ENCODE measurements at regions not wholly inside any gene's neighbourhood (a gene's known extent, or its start where the extent isn't known, plus 50 kb on each side); places are given as distances from the start of the nearest gene placed in this dataset.

GRCh38 chr21:38663282-38663681 lies 142.4 kb upstream of the ETS2 start:
- no peak overlapping the region for H4K91ac ChIP-seq (ENCODE audit: low read depth, low read length)

GRCh38 chr21:38664315-38664714 lies 141.4 kb upstream of the ETS2 start:
- H3K9ac ChIP-seq (ENCODE audit: low read length) = no peak overlapping the region
- H4K12ac ChIP-seq (ENCODE audit: low read depth, low read length) = no peak overlapping the region
- no peak overlapping the region for H3K14ac ChIP-seq (ENCODE audit: low read length)
- WGBS (ENCODE audit: extremely low coverage, insufficient coverage, insufficient read length) = no CpG with 5 or more reads among the region's 4 CpGs
- H3K27ac ChIP-seq (ENCODE audit: low read depth, low read length) = no peak overlapping the region
- H2AFZ ChIP-seq (ENCODE audit: insufficient read depth, low read length, poor library complexity) = no peak overlapping the region
- no peak overlapping the region for H3K4ac ChIP-seq (ENCODE audit: low read depth, low read length)
- H3K79me2 ChIP-seq (ENCODE audit: control insufficient read depth, insufficient read depth, low read length, poor library complexity) = no peaks in the 10 kb centered on the region
- H2BK120ac ChIP-seq (ENCODE audit: insufficient read depth, low read length, poor library complexity) = no peak overlapping the region
- H3K79me1 ChIP-seq (ENCODE audit: low read length) = no peaks in the 10 kb centered on the region
- peaks cover 10% of the 10 kb centered on the region for H3K9me3 ChIP-seq (ENCODE audit: insufficient read depth, low read depth, low read length)
- peaks cover 13 to 15% of the 10 kb centered on the region in 2 experiments for H3K4me1 ChIP-seq (ENCODE audit: control insufficient read depth in 1 of 2, insufficient read depth in 2 of 2, low read length in 2 of 2)
- no peak overlapping the region for H3K4me2 ChIP-seq (ENCODE audit: low read length)
- no peak overlapping the region for H4K91ac ChIP-seq (ENCODE audit: low read depth, low read length)
- no peak overlapping the region for H3K4me3 ChIP-seq (ENCODE audit: low read depth, low read length)
- H3K18ac ChIP-seq (ENCODE audit: low read length) = no peak overlapping the region
- H4K8ac ChIP-seq (ENCODE audit: low read depth, low read length) = no peak overlapping the region
- no peak overlapping the region for H2BK5ac ChIP-seq (ENCODE audit: low read depth, low read length, poor library complexity)
- H3K23ac ChIP-seq (ENCODE audit: low read length) = no peak overlapping the region
- no peak overlapping the region for H2AK5ac ChIP-seq (ENCODE audit: low read length)
- no peak overlapping the region for H2BK12ac ChIP-seq (ENCODE audit: low read length)
- no peak for DNase-seq
- H3K36me3 ChIP-seq (ENCODE audit: control insufficient read depth in 1 of 2, insufficient read depth in 2 of 2, low read length in 2 of 2) = no peaks in the 10 kb centered on the region
- H3K27me3 ChIP-seq (ENCODE audit: insufficient read depth, low read length) = peaks cover 23% of the 10 kb centered on the region

More at GRCh38 chr21:38663282-38663681, 142.4 kb upstream of the ETS2 start:
- Histone ChIP-seq H3K36me3 (ENCODE audit: control insufficient read depth in 1 of 2, insufficient read depth in 2 of 2, low read length in 2 of 2) (no peaks in the 10 kb centered on the region), H3K18ac (ENCODE audit: low read length) (no peak overlapping the region), H3K4me3 (ENCODE audit: low read depth, low read length) (no peak overlapping the region), H3K4me1 (ENCODE audit: control insufficient read depth in 1 of 2, insufficient read depth in 2 of 2, low read length in 2 of 2) (peaks cover 13 to 15% of the 10 kb centered on the region in 2 experiments), H3K14ac (ENCODE audit: low read length) (no peak overlapping the region), H4K12ac (ENCODE audit: low read depth, low read length) (no peak overlapping the region), H3K9ac (ENCODE audit: low read length) (no peak overlapping the region), H3K9me3 (ENCODE audit: insufficient read depth, low read depth, low read length) (peaks cover 10% of the 10 kb centered on the region), H2AK5ac (ENCODE audit: low read length) (no peak overlapping the region), H3K4ac (ENCODE audit: low read depth, low read length) (no peak overlapping the region), H3K23ac (ENCODE audit: low read length) (no peak overlapping the region), H3K4me2 (ENCODE audit: low read length) (no peak overlapping the region), H2AFZ (ENCODE audit: insufficient read depth, low read length, poor library complexity) (no peak overlapping the region), H3K79me2 (ENCODE audit: control insufficient read depth, insufficient read depth, low read length, poor library complexity) (no peaks in the 10 kb centered on the region), H3K79me1 (ENCODE audit: low read length) (no peaks in the 10 kb centered on the region), H3K27me3 (ENCODE audit: insufficient read depth, low read length) (peaks cover 27% of the 10 kb centered on the region), H2BK5ac (ENCODE audit: low read depth, low read length, poor library complexity) (no peak overlapping the region), H2BK12ac (ENCODE audit: low read length) (no peak overlapping the region), H2BK120ac (ENCODE audit: insufficient read depth, low read length, poor library complexity) (no peak overlapping the region), H3K27ac (ENCODE audit: low read depth, low read length) (no peak overlapping the region), H4K8ac (ENCODE audit: low read depth, low read length) (no peak overlapping the region)
- no peak for DNase-seq
- WGBS (ENCODE audit: extremely low coverage, insufficient coverage, insufficient read length) = no CpG with 5 or more reads among the region's 5 CpGs

GRCh38 chr21:38664841-38665240 lies 140.9 kb upstream of the ETS2 start:
- no peak overlapping the region for H3K4ac ChIP-seq (ENCODE audit: low read depth, low read length)
- no peak overlapping the region for H3K27ac ChIP-seq (ENCODE audit: low read depth, low read length)
- H2AFZ ChIP-seq (ENCODE audit: insufficient read depth, low read length, poor library complexity) = no peak overlapping the region
- H3K79me1 ChIP-seq (ENCODE audit: low read length) = no peaks in the 10 kb centered on the region
- no peak overlapping the region for H3K9ac ChIP-seq (ENCODE audit: low read length)
- no peak overlapping the region for H3K23ac ChIP-seq (ENCODE audit: low read length)
- no peak overlapping the region for H3K14ac ChIP-seq (ENCODE audit: low read length)
- no peak overlapping the region for H3K4me2 ChIP-seq (ENCODE audit: low read length)
- no peak overlapping the region for H2AK5ac ChIP-seq (ENCODE audit: low read length)
- H4K8ac ChIP-seq (ENCODE audit: low read depth, low read length) = no peak overlapping the region
- no CpG with 5 or more reads among the region's 4 CpGs for WGBS (ENCODE audit: extremely low coverage, insufficient coverage, insufficient read length)
- H3K79me2 ChIP-seq (ENCODE audit: control insufficient read depth, insufficient read depth, low read length, poor library complexity) = no peaks in the 10 kb centered on the region
- no peak overlapping the region for H4K91ac ChIP-seq (ENCODE audit: low read depth, low read length)
- peaks cover 10% of the 10 kb centered on the region for H3K9me3 ChIP-seq (ENCODE audit: insufficient read depth, low read depth, low read length)
- no peak overlapping the region for H3K18ac ChIP-seq (ENCODE audit: low read length)
- H2BK12ac ChIP-seq (ENCODE audit: low read length) = no peak overlapping the region
- H3K27me3 ChIP-seq (ENCODE audit: insufficient read depth, low read length) = peaks cover 22% of the 10 kb centered on the region
- H2BK5ac ChIP-seq (ENCODE audit: low read depth, low read length, poor library complexity) = no peak overlapping the region
- no peaks in the 10 kb centered on the region for H3K36me3 ChIP-seq (ENCODE audit: control insufficient read depth in 1 of 2, insufficient read depth in 2 of 2, low read length in 2 of 2)
- no peak overlapping the region for H3K4me3 ChIP-seq (ENCODE audit: low read depth, low read length)
- DNase-seq = no peak
- H3K4me1 ChIP-seq (ENCODE audit: control insufficient read depth in 1 of 2, insufficient read depth in 2 of 2, low read length in 2 of 2) = peaks cover 13 to 15% of the 10 kb centered on the region in 2 experiments
- H2BK120ac ChIP-seq (ENCODE audit: insufficient read depth, low read length, poor library complexity) = no peak overlapping the region
- H4K12ac ChIP-seq (ENCODE audit: low read depth, low read length) = no peak overlapping the region

DNA sequence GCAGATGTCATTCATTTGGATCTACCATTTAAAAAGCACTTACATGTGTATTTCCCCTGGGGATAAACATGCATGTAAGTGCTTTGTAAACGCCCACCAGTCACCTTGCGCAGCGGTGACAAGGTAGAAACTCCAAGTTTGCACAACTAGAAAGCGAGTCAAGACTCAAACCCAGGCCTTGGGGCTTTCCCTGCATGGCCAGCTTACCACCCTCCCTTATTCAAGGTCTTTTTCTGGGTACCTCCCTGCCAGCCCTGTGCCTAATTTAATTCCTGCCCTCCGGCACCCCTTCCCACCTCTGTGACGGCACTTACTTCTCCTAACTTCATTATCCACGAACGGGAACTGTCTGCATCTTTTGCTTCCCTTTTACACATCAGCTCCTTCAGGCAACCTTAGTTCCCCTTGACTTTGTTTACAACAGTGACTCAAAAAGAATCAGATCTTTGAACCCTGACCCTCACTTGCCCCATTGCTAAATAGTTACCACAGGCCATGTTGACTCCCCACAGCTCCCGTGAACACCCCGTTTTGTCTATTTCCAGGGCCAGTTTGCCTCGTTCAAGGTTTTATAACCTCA lies 138.3 kb upstream of the ETS2 start:
- H3K27ac ChIP-seq (ENCODE audit: low read depth, low read length) = no peak overlapping the region
- H2AK5ac ChIP-seq (ENCODE audit: low read length) = no peak overlapping the region
- H3K79me2 ChIP-seq (ENCODE audit: control insufficient read depth, insufficient read depth, low read length, poor library complexity) = no peaks in the 10 kb centered on the region
- no peak overlapping the region for H3K9ac ChIP-seq (ENCODE audit: low read length)
- H4K12ac ChIP-seq (ENCODE audit: low read depth, low read length) = no peak overlapping the region
- DNase-seq = no peak
- no peak overlapping the region for H3K14ac ChIP-seq (ENCODE audit: low read length)
- H3K4ac ChIP-seq (ENCODE audit: low read depth, low read length) = no peak overlapping the region
- H3K4me1 ChIP-seq (ENCODE audit: control insufficient read depth in 1 of 2, insufficient read depth in 2 of 2, low read length in 2 of 2) = no peaks in the 10 kb centered on the region
- H2BK5ac ChIP-seq (ENCODE audit: low read depth, low read length, poor library complexity) = no peak overlapping the region
- no peaks in the 10 kb centered on the region for H3K9me3 ChIP-seq (ENCODE audit: insufficient read depth, low read depth, low read length)
- no peaks in the 10 kb centered on the region for H3K36me3 ChIP-seq (ENCODE audit: control insufficient read depth in 1 of 2, insufficient read depth in 2 of 2, low read length in 2 of 2)
- no peak overlapping the region for H3K4me3 ChIP-seq (ENCODE audit: low read depth, low read length)
- H3K27me3 ChIP-seq (ENCODE audit: insufficient read depth, low read length) = no peaks in the 10 kb centered on the region
- H3K23ac ChIP-seq (ENCODE audit: low read length) = no peak overlapping the region
- H3K4me2 ChIP-seq (ENCODE audit: low read length) = no peak overlapping the region
- no peaks in the 10 kb centered on the region for H3K79me1 ChIP-seq (ENCODE audit: low read length)
- no peak overlapping the region for H2AFZ ChIP-seq (ENCODE audit: insufficient read depth, low read length, poor library complexity)
- no peak overlapping the region for H2BK120ac ChIP-seq (ENCODE audit: insufficient read depth, low read length, poor library complexity)
- H4K8ac ChIP-seq (ENCODE audit: low read depth, low read length) = no peak overlapping the region
- H2BK12ac ChIP-seq (ENCODE audit: low read length) = no peak overlapping the region
- H3K18ac ChIP-seq (ENCODE audit: low read length) = no peak overlapping the region
- H4K91ac ChIP-seq (ENCODE audit: low read depth, low read length) = no peak overlapping the region
- no CpG with 5 or more reads among the region's 11 CpGs for WGBS (ENCODE audit: extremely low coverage, insufficient coverage, insufficient read length)
